Amygdala (tissue), 56 donors: ENCODE measurements at regions not wholly inside any gene's neighbourhood (a gene's known extent, or its start where the extent isn't known, plus 50 kb on each side); places are given as distances from the start of the nearest gene placed in this dataset.
"Not testable (repeated sequence)": the region's sequence is repeated elsewhere in the genome, so short reads cannot be mapped to it uniquely, and the experiment has no call there.

Experiments
- DNase-seq, 56 donors: peaks; one replicate each; lab custom pipeline; 2025; lab: John Stamatoyannopoulos, UW

GRCh38 chr10:118834370-118834769, 79.6 kb upstream of the CACUL1 start:
- not testable (repeated sequence) for DNase-seq

GRCh38 chr10:118835682-118836326, 81.0 kb upstream of the CACUL1 start:
- no peak for DNase-seq

DNA sequence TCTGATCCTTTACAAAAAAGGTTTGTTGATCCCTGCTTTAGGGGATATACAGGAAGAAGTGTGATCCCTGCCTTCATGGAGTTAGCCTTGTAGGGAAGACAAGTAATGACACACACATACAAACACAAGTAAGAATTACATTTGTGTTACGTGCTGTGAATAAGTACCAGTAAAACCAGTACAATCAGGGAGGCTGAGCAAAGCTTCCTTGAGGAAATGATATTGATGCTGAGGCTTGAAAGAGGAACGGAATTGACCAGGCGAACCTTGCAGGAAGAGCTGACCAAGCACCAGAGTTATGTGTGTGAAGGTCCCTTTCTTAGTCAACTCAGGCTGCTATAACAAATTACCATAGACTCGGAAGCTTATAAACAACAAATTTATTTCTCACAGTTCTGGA, 83.6 kb upstream of the CACUL1 start:
- no peak for DNase-seq

- DNase-seq: no peak
These were observed 84.6 kb upstream of the CACUL1 start for GRCh38 chr10:118839348-118839747.

- DNase-seq: no peak
These were observed 85.5 kb upstream of the CACUL1 start for GRCh38 chr10:118840071-118840775.

DNA sequence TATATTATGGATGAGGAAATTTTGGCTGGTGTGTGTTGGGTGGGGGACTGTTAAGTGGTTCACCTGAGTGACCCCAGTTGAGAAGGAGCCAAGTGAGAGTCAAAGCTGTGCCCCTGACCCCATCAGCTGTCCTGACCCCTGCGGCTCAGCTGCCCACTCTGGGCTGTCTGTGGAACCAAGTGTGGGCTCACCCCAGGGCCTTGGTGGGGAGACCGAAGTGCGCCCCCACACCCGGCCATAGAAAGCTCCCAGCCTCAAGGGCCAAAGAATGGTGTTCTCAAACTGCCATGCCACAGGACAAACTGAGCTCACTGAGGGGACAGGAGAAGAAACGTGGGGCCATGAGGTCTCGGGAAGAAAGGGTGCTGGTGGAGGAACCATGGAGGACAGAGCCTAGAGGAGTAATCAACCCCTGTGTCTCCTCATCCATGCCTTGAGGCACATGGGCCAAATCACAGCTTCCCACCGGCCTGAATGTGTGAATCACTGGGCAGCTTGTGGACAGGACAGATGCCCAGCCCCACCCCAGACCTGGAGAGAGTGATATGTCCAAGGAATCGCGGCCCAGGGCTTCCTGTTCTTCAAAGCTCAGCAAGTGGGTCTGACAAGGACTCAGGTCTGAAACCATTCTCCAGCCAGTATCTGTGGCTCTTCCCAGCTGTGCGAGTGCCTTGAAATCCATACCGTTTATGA, 86.2 kb upstream of the CACUL1 start:
- no peak for DNase-seq

GRCh38 chr10:118841881-118842605, 87.3 kb upstream of the CACUL1 start:
- DNase-seq: no peak

GRCh38 chr10:118842843-118843624, 88.3 kb upstream of the CACUL1 start:
- no peak for DNase-seq

DNA sequence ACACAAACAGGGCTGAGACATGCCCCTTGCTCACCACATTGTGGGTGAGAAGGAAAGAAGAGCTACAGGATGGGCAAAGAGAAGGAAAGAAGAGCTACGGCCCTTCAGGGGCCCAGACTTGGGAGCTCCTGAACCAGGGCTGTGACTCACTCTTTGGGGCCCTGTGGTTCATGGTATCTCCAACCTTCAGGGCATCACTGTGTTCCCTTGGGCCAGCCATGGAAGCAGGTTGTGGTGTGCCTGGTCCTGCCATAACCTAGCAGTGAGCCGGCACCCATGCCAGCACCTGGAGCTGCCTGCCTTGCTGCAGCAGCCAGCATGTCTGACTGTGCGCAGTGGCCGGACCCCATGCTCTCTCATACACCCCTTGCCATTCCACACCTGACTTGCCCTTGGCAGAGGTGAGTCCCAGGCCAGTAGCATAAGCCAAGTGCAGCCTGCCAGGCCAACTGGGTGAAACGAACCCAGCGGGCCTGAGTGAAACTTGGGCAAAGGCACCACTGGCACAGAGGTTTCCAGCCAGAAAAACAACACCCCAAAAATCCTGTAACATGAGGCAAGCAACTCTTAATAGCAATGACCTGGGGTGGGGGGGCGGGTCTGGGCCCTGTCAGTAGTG, 89.0 kb upstream of the CACUL1 start:
- no peak for DNase-seq

DNA sequence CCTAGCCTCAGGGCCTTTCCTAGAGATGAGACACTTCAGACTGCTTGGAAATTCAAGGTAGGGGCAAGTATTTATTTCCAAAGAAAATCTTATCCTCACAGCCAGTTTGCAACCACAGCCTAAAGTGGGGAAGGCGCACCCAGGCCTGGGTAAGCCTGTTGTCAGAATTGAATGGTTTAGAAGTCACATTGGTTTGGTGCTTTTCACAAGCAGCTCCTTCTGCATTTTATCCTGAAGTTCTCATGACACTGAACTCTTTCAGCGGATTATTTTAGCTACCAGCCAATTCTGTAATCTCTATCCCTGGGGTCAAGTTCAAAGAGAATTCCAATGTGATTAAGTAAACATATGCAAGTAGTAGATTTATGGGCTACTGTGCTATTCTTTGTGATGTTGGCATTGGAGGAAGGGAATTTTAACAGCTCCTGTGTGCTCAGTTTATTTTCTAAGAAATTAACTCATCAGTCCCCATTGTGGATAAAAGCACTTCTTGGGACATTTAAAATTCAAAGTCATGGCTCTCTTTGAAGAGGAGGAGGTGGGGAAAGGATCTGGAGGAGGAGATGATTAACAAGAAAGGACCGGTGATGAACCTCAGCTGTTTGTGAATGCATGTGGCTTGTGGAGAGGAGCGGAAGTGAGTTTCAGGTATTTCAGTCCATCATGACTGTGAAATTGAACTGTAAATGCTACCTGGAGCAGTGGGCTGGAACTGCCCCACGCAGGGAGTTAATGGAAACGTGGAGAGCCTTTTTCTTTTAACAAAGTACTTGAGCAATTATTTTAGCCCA, 90.2 kb upstream of the CACUL1 start:
- no peak for DNase-seq

DNA sequence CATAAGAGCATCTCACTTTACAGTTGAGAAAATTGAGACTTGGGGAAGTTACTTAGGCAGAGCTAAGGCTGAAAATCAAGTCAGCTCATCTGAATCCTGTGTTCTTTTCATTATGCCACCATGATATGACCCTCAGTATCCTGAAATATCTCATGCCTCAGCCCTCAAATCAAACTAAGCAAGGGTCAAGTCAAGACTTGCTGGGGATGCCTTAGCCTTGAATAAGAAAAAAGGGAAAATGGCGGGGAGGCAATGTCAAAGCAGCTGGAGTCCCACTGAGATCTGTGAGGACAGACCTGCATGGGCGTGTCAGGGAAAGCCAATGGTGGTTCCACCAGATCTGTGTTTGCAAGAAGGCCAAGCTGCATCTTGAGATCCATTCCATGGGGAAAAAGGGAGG, 91.0 kb upstream of the CACUL1 start:
- DNase-seq: no peak

DNA sequence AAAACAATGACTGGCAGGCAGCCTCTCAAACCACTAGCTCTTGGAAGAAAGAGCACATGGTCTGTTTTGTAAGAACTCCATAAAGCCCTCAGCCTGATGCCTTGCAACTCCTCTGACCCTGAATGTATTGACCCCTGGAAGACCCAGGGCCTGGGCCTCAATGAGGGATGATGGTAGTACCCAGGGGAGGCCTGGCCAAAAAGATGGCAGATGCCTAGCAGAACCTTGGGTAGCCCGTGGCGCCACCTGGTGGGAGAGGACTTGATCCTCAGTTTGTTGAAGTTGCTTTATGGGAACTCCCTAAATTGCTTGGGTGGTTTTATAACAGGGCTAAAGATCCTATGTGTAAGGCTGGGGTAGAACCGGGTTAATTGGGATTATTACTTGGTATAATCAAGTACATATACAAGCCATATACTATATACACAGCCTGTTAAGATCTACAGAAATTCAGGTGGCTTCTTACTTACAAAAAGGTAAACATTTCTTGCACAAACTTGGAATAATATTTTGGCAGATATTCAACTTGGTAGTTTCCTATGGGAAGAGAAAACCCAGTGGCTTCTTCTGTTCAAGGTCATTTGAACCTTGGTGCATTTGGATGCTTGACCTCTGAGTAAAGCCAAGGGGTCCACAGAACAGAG, 95.8 kb upstream of the CACUL1 start:
- DNase-seq: peak in 10 of 56 donors; percentile 4 to 44 (median 9)

- no peak for DNase-seq
These were observed 96.6 kb upstream of the CACUL1 start for GRCh38 chr10:118851062-118852035.

- no peak for DNase-seq
These were observed 99.1 kb upstream of the CACUL1 start for GRCh38 chr10:118853916-118854315.

GRCh38 chr10:118856106-118856505, 101.3 kb upstream of the CACUL1 start:
- DNase-seq: no peak

- no peak for DNase-seq
These were observed 111.4 kb upstream of the CACUL1 start for GRCh38 chr10:118865998-118866693.

- DNase-seq: no peak
These were observed 113.0 kb upstream of the CACUL1 start for GRCh38 chr10:118867768-118868167.
